ENCODE measurements at regions not wholly inside any gene's neighbourhood (a gene's known extent, or its start where the extent isn't known, plus 50 kb on each side); places are given as distances from the start of the nearest gene placed in this dataset.

DNA sequence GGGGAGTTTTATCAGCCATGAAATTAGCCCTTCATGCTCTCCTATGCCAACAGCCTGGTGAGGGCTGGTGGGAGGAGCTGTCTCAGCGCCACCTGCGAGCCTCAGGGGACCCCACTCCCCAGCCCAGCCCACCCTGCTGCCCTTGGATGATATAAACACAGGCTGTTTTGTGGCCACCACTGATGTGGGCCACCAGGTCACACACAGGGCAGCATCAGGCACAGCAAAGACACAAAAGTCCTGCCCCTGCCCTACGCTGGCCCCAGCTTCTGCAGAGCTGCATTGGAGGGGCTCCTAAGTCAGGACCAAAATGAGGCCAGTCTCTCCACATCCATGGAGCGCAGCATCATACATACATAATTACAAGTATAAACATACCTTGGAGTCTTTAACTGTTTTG, 110.6 kb upstream of the TEX51 start:
- Mint-ChIP-seq H3K9me3 (no peaks in the 10 kb centered on the region), H3K36me3 (no peaks in the 10 kb centered on the region), H3K4me3 (no peak overlapping the region), H3K27ac (no peak overlapping the region), H3K4me1 (no peaks in the 10 kb centered on the region), H3K27me3 (ENCODE audit: low read depth in 3 of 3) (peaks cover 0 to 7% (median 3%) of the 10 kb centered on the region in 3 donors)
- no peaks in the 10 kb centered on the region for H3K27me3 ChIP-seq (ENCODE audit: control insufficient read depth in 2 of 2, insufficient read depth in 2 of 2, low read length in 2 of 2)
- H2AFZ ChIP-seq (ENCODE audit: insufficient read depth, low read depth, low read length, poor library complexity, severe bottlenecking) = no peak overlapping the region
- TF ChIP-seq, protein P1, sequence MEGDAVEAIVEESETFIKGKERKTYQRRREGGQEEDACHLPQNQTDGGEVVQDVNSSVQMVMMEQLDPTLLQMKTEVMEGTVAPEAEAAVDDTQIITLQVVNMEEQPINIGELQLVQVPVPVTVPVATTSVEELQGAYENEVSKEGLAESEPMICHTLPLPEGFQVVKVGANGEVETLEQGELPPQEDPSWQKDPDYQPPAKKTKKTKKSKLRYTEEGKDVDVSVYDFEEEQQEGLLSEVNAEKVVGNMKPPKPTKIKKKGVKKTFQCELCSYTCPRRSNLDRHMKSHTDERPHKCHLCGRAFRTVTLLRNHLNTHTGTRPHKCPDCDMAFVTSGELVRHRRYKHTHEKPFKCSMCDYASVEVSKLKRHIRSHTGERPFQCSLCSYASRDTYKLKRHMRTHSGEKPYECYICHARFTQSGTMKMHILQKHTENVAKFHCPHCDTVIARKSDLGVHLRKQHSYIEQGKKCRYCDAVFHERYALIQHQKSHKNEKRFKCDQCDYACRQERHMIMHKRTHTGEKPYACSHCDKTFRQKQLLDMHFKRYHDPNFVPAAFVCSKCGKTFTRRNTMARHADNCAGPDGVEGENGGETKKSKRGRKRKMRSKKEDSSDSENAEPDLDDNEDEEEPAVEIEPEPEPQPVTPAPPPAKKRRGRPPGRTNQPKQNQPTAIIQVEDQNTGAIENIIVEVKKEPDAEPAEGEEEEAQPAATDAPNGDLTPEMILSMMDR (IDR thresholded peaks at IDR 0.05) = no peak
- H4K20me1 ChIP-seq (ENCODE audit: insufficient read depth, low read length) = no peaks in the 10 kb centered on the region
- no peaks in the 10 kb centered on the region for H3K4me1 ChIP-seq (ENCODE audit: control insufficient read depth in 1 of 2, insufficient read depth in 2 of 2, low read length in 2 of 2)
- intact Hi-C loops (cut with micrococcal nuclease) = no loop called here
- no peak overlapping the region for H3K9ac ChIP-seq (ENCODE audit: insufficient read depth, low read length, poor library complexity, severe bottlenecking)
- H3K36me3 ChIP-seq (replicated peaks in 1 of 2; ENCODE audit: control insufficient read depth in 1 of 2, insufficient read depth in 2 of 2, low read length in 2 of 2) = no peaks in the 10 kb centered on the region
- no CpG with 5 or more reads among the region's 4 CpGs for WGBS (ENCODE audit: insufficient coverage)
- no peak overlapping the region for H3K4me3 ChIP-seq (replicated peaks in 1 of 3; ENCODE audit: low read depth in 2 of 3, low read length in 3 of 3)
- no peak for DNase-seq
- no peaks in the 10 kb centered on the region for H3K79me2 ChIP-seq (ENCODE audit: insufficient read depth, low read length)
- no peak overlapping the region for H3K27ac ChIP-seq (ENCODE audit: low read depth in 1 of 2, low read length in 2 of 2)
- no peak overlapping the region for H3K4me2 ChIP-seq (replicated peaks; ENCODE audit: extremely low read depth, low read length, poor library complexity, severe bottlenecking)
- H3K9me3 ChIP-seq (replicated peaks in 1 of 2; ENCODE audit: control insufficient read depth in 1 of 2, insufficient read depth in 1 of 2, low read length in 2 of 2) = no peaks in the 10 kb centered on the region

DNA sequence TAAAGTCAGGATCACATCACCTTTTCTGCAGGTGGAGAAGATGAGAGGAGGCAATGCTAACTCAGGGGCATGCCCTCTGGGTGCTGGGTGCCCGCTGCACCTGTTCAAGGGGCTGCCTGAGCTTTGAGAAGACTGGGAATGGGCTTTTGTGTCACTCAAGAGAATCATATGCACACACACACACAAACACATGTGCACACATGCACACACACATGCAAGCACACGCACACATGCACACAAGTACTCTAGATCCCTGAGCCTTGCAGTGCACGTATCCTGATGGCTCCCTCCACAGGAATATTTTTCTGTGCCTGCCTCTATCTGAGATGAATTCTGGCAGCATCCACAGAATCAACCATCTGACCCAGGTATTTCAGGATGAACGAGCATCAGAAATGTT, 110.0 kb upstream of the TEX51 start:
- Histone ChIP-seq H3K27ac (ENCODE audit: low read depth in 1 of 2, low read length in 2 of 2) (no peak overlapping the region), H3K9ac (ENCODE audit: insufficient read depth, low read length, poor library complexity, severe bottlenecking) (no peak overlapping the region), H2AFZ (ENCODE audit: insufficient read depth, low read depth, low read length, poor library complexity, severe bottlenecking) (no peak overlapping the region), H3K9me3 (replicated peaks in 1 of 2; ENCODE audit: control insufficient read depth in 1 of 2, insufficient read depth in 1 of 2, low read length in 2 of 2) (no peaks in the 10 kb centered on the region), H3K36me3 (replicated peaks in 1 of 2; ENCODE audit: control insufficient read depth in 1 of 2, insufficient read depth in 2 of 2, low read length in 2 of 2) (no peaks in the 10 kb centered on the region), H4K20me1 (ENCODE audit: insufficient read depth, low read length) (no peaks in the 10 kb centered on the region), H3K27me3 (ENCODE audit: control insufficient read depth in 2 of 2, insufficient read depth in 2 of 2, low read length in 2 of 2) (no peaks in the 10 kb centered on the region), H3K4me3 (replicated peaks in 1 of 3; ENCODE audit: low read depth in 2 of 3, low read length in 3 of 3) (no peak overlapping the region), H3K4me2 (replicated peaks; ENCODE audit: extremely low read depth, low read length, poor library complexity, severe bottlenecking) (no peak overlapping the region), H3K79me2 (ENCODE audit: insufficient read depth, low read length) (no peaks in the 10 kb centered on the region), H3K4me1 (ENCODE audit: control insufficient read depth in 1 of 2, insufficient read depth in 2 of 2, low read length in 2 of 2) (no peaks in the 10 kb centered on the region)
- Mint-ChIP-seq H3K27ac (no peak overlapping the region), H3K9me3 (no peaks in the 10 kb centered on the region), H3K4me3 (no peak overlapping the region), H3K4me1 (peaks cover 4% of the 10 kb centered on the region), H3K27me3 (ENCODE audit: low read depth in 3 of 3) (peaks cover 0 to 11% (median under 1%) of the 10 kb centered on the region in 3 donors), H3K36me3 (no peaks in the 10 kb centered on the region)
- TF ChIP-seq, protein P1 (IDR thresholded peaks at IDR 0.05) = no peak
- WGBS (ENCODE audit: insufficient coverage) = 94% methylated on average over 3 of the region's 4 CpGs
- no peak for DNase-seq
- intact Hi-C loops (cut with micrococcal nuclease) = no loop called here
